ENCODE measurements at regions not wholly inside any gene's neighbourhood (a gene's known extent, or its start where the extent isn't known, plus 50 kb on each side); places are given as distances from the start of the nearest gene placed in this dataset.

DNA sequence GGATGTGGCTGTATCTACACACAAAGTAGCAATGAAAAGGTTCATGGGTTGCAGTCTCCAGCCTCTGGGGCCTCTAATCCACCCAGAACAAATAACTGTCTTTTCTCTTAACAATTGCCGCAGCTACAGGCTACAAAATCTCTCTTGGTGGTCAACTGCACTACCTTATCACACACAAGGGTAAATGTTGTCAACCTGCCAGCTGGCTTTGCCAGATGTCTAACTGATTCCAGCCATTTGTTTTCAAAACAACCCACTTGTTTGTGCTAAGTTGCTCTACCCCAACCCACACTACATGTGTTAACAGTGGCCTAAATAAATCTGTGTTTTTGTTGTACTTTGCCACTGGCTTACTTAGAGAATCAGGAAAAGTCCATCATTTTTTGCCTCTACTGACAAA, 447.3 kb downstream of the TAFA4 start:
- intact Hi-C loops (cut with micrococcal nuclease) (no loop called here), dilution Hi-C loops (cut with MboI; ENCODE audit: extremely low pct_ligation_motif_present, low sequenced_read_pairs) (no loop called here)
- Histone ChIP-seq H3K36me3 (ENCODE audit: control insufficient read depth in 2 of 2, extremely low read depth in 1 of 2, insufficient read depth in 2 of 2, low read length in 2 of 2) (no peaks in the 10 kb centered on the region), H4K20me1 (replicated peaks; ENCODE audit: control insufficient read depth, extremely low read depth, insufficient read depth, low read length) (no peaks in the 10 kb centered on the region), H3K4me2 (ENCODE audit: insufficient read depth, low read length) (no peak overlapping the region), H3K79me2 (ENCODE audit: control insufficient read depth, insufficient read depth, low read length) (no peaks in the 10 kb centered on the region), H3K9ac (replicated peaks; ENCODE audit: extremely low read depth, insufficient read depth, low read length) (no peak overlapping the region), H2AFZ (ENCODE audit: low read depth, low read length) (no peak overlapping the region), H3K9me3 (replicated peaks; ENCODE audit: control insufficient read depth, insufficient read depth, low read length) (peaks cover 2% of the 10 kb centered on the region), H3K4me1 (ENCODE audit: control insufficient read depth, extremely low read depth, insufficient read depth, low read length) (no peaks in the 10 kb centered on the region), H3K9me1 (replicated peaks; ENCODE audit: control insufficient read depth, extremely low read depth, insufficient read depth, low read length) (no peaks in the 10 kb centered on the region), H3K4me3 (replicated peaks in 1 of 3; ENCODE audit: insufficient read depth in 1 of 3, low read depth in 1 of 3, low read length in 3 of 3) (no peak overlapping the region), H3K27ac (ENCODE audit: insufficient read depth, low read depth, low read length) (no peak overlapping the region), H3K27me3 (ENCODE audit: control insufficient read depth in 2 of 2, insufficient read depth in 2 of 2, low read length in 2 of 2) (no peaks in the 10 kb centered on the region)
- ChIA-PET CTCF (no interaction called here), POLR2A (no interaction called here)
- FAIRE-seq (no peak), DNase-seq (ENCODE audit: low read depth, low spot score) (no peak)
- no TSS peak for BruUV-seq (replicated peaks)
- TF ChIP-seq, protein P1, sequence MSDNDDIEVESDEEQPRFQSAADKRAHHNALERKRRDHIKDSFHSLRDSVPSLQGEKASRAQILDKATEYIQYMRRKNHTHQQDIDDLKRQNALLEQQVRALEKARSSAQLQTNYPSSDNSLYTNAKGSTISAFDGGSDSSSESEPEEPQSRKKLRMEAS (IDR thresholded peaks at IDR 0.05; ENCODE audit: insufficient read depth, insufficient read length): no peak
- TF ChIP-seq JUN (IDR thresholded peaks at IDR 0.05; ENCODE audit: borderline replicate concordance, insufficient read depth, insufficient read length, low read depth) (no peak), MYC (IDR thresholded peaks at IDR 0.05; ENCODE audit: low read depth, low read length) (no peak), EZH2 (IDR thresholded peaks at IDR 0.05; ENCODE audit: borderline replicate concordance, low read depth, low read length, severe bottlenecking) (no peak), POLR2AphosphoS5 (IDR thresholded peaks at IDR 0.05; ENCODE audit: insufficient read depth, low read depth, low read length) (no peak), FOS (IDR thresholded peaks at IDR 0.05; ENCODE audit: borderline replicate concordance, insufficient read depth, low read length) (no peak)

DNA sequence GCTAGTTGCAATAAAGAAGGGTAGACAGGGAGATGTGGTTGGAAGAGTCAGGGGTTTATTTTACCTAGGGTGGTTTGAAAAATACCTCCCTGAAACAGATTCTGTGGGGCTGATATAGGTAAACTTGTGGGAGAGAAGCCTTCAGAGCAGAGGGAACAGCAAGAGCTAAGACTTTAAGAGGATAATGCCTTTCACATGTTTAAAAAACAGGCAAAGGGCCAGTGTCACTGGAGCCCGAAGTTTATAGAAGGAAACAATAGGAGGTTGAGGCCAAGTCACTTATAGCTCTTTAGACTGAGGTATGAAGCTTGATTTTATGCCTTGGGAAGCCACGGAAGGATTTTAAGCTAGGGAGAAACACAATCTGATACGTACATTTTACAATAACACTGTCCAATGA, 448.7 kb downstream of the TAFA4 start:
- Histone ChIP-seq H3K79me2 (ENCODE audit: control insufficient read depth, insufficient read depth, low read length) (no peaks in the 10 kb centered on the region), H3K36me3 (ENCODE audit: control insufficient read depth in 2 of 2, extremely low read depth in 1 of 2, insufficient read depth in 2 of 2, low read length in 2 of 2) (no peaks in the 10 kb centered on the region), H3K9me3 (replicated peaks; ENCODE audit: control insufficient read depth, insufficient read depth, low read length) (peaks cover 3% of the 10 kb centered on the region), H2AFZ (ENCODE audit: low read depth, low read length) (no peak overlapping the region), H3K9me1 (replicated peaks; ENCODE audit: control insufficient read depth, extremely low read depth, insufficient read depth, low read length) (no peaks in the 10 kb centered on the region), H3K4me1 (ENCODE audit: control insufficient read depth, extremely low read depth, insufficient read depth, low read length) (no peaks in the 10 kb centered on the region), H3K4me2 (ENCODE audit: insufficient read depth, low read length) (no peak overlapping the region), H4K20me1 (replicated peaks; ENCODE audit: control insufficient read depth, extremely low read depth, insufficient read depth, low read length) (no peaks in the 10 kb centered on the region), H3K9ac (replicated peaks; ENCODE audit: extremely low read depth, insufficient read depth, low read length) (no peak overlapping the region), H3K4me3 (replicated peaks in 1 of 3; ENCODE audit: insufficient read depth in 1 of 3, low read depth in 1 of 3, low read length in 3 of 3) (no peak overlapping the region), H3K27me3 (ENCODE audit: control insufficient read depth in 2 of 2, insufficient read depth in 2 of 2, low read length in 2 of 2) (no peaks in the 10 kb centered on the region), H3K27ac (ENCODE audit: insufficient read depth, low read depth, low read length) (no peak overlapping the region)
- no TSS peak for BruUV-seq (replicated peaks)
- ChIA-PET CTCF (interaction anchor here (1.0 kb wide), 1 partner anchor 9 kb away, joined by 3 read pairs; no protein-coding TSS in a partner anchor), POLR2A (no interaction called here)
- DNase-seq (ENCODE audit: low read depth, low spot score) (no peak), FAIRE-seq (no peak)
- intact Hi-C loops (cut with micrococcal nuclease) (no loop called here), dilution Hi-C loops (cut with MboI; ENCODE audit: extremely low pct_ligation_motif_present, low sequenced_read_pairs) (no loop called here)
- TF ChIP-seq GATA2 (IDR thresholded peaks at IDR 0.05; ENCODE audit: insufficient read depth, insufficient read length, low read depth, low read length) (no peak), EZH2 (IDR thresholded peaks at IDR 0.05; ENCODE audit: borderline replicate concordance, low read depth, low read length, severe bottlenecking) (no peak), MYC (IDR thresholded peaks at IDR 0.05; ENCODE audit: low read depth, low read length) (no peak), FOS (IDR thresholded peaks at IDR 0.05; ENCODE audit: borderline replicate concordance, insufficient read depth, low read length) (no peak), POLR2A (IDR thresholded peaks at IDR 0.05; ENCODE audit: low read depth, low read length) (no peak), JUN (IDR thresholded peaks at IDR 0.05; ENCODE audit: borderline replicate concordance, insufficient read depth, insufficient read length, low read depth) (no peak), POLR2AphosphoS5 (IDR thresholded peaks at IDR 0.05; ENCODE audit: insufficient read depth, low read depth, low read length) (no peak)
- TF ChIP-seq, protein P1 (IDR thresholded peaks at IDR 0.05; ENCODE audit: insufficient read depth, insufficient read length): no peak
- TF ChIP-seq, protein P2, sequence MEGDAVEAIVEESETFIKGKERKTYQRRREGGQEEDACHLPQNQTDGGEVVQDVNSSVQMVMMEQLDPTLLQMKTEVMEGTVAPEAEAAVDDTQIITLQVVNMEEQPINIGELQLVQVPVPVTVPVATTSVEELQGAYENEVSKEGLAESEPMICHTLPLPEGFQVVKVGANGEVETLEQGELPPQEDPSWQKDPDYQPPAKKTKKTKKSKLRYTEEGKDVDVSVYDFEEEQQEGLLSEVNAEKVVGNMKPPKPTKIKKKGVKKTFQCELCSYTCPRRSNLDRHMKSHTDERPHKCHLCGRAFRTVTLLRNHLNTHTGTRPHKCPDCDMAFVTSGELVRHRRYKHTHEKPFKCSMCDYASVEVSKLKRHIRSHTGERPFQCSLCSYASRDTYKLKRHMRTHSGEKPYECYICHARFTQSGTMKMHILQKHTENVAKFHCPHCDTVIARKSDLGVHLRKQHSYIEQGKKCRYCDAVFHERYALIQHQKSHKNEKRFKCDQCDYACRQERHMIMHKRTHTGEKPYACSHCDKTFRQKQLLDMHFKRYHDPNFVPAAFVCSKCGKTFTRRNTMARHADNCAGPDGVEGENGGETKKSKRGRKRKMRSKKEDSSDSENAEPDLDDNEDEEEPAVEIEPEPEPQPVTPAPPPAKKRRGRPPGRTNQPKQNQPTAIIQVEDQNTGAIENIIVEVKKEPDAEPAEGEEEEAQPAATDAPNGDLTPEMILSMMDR (IDR thresholded peaks at IDR 0.05; ENCODE audit: extremely low read depth in 1 of 2, insufficient read depth in 1 of 2, low read depth in 1 of 2, low read length in 2 of 2): no peak

Measured in endothelial cell of umbilical vein (primary cell).